ENCODE measurements at regions not wholly inside any gene's neighbourhood (a gene's known extent, or its start where the extent isn't known, plus 50 kb on each side); places are given as distances from the start of the nearest gene placed in this dataset.

- H3K27me3 ChIP-seq (ENCODE audit: insufficient read depth, low read length) = no peaks in the 10 kb centered on the region
- WGBS = 87% methylated on average over 5 of the region's 7 CpGs
- no peak overlapping the region for H3K9ac ChIP-seq (ENCODE audit: low read depth, low read length)
- H3K36me3 ChIP-seq (ENCODE audit: insufficient read depth, low read length) = no peaks in the 10 kb centered on the region
- H3K9me3 ChIP-seq (ENCODE audit: insufficient read depth, low read depth, low read length) = no peaks in the 10 kb centered on the region
- H3K4me1 ChIP-seq (ENCODE audit: insufficient read depth, low read length) = peaks cover 29% of the 10 kb centered on the region
- no peak overlapping the region for H3K4me3 ChIP-seq (ENCODE audit: low read length)
- H3K27ac ChIP-seq (ENCODE audit: low read depth, low read length) = no peak overlapping the region
These were observed 52.5 kb upstream of the PLEKHG7 start for GRCh38 chr12:92650228-92650822.

GRCh38 chr12:92649511-92650227 lies 53.1 kb upstream of the PLEKHG7 start:
- Histone ChIP-seq H3K27me3 (ENCODE audit: insufficient read depth, low read length) (no peaks in the 10 kb centered on the region), H3K9me3 (ENCODE audit: insufficient read depth, low read depth, low read length) (no peaks in the 10 kb centered on the region), H3K36me3 (ENCODE audit: insufficient read depth, low read length) (no peaks in the 10 kb centered on the region), H3K9ac (ENCODE audit: low read depth, low read length) (no peak overlapping the region), H3K4me1 (ENCODE audit: insufficient read depth, low read length) (peaks cover 29% of the 10 kb centered on the region), H3K4me3 (ENCODE audit: low read length) (no peak overlapping the region), H3K27ac (ENCODE audit: low read depth, low read length) (no peak overlapping the region)
- WGBS = 67% methylated on average over 10 of the region's 11 CpGs

GRCh38 chr12:92648242-92649031 lies 54.4 kb upstream of the PLEKHG7 start:
- H3K27ac ChIP-seq (ENCODE audit: low read depth, low read length) = no peak overlapping the region
- no peaks in the 10 kb centered on the region for H3K9me3 ChIP-seq (ENCODE audit: insufficient read depth, low read depth, low read length)
- H3K4me1 ChIP-seq (ENCODE audit: insufficient read depth, low read length) = peaks cover 29% of the 10 kb centered on the region
- H3K9ac ChIP-seq (ENCODE audit: low read depth, low read length) = no peak overlapping the region
- H3K4me3 ChIP-seq (ENCODE audit: low read length) = no peak overlapping the region
- no peaks in the 10 kb centered on the region for H3K27me3 ChIP-seq (ENCODE audit: insufficient read depth, low read length)
- 71% methylated on average over 6 of the region's 6 CpGs for WGBS
- no peaks in the 10 kb centered on the region for H3K36me3 ChIP-seq (ENCODE audit: insufficient read depth, low read length)

GRCh38 chr12:92641291-92641690 lies 61.5 kb upstream of the PLEKHG7 start:
- Histone ChIP-seq H3K9ac (ENCODE audit: low read depth, low read length) (no peak overlapping the region), H3K27ac (ENCODE audit: low read depth, low read length) (no peak overlapping the region), H3K27me3 (ENCODE audit: insufficient read depth, low read length) (no peaks in the 10 kb centered on the region), H3K4me3 (ENCODE audit: low read length) (no peak overlapping the region), H3K36me3 (ENCODE audit: insufficient read depth, low read length) (no peaks in the 10 kb centered on the region), H3K4me1 (ENCODE audit: insufficient read depth, low read length) (0 out of 2 replicates have a peak, but pooled peaks cover 4% of the 10 kb centered on the region), H3K9me3 (ENCODE audit: insufficient read depth, low read depth, low read length) (no peaks in the 10 kb centered on the region)
- no CpG with 5 or more reads among the region's 1 CpG for WGBS

GRCh38 chr12:92640691-92641090 lies 62.1 kb upstream of the PLEKHG7 start:
- Histone ChIP-seq H3K27me3 (ENCODE audit: insufficient read depth, low read length) (no peaks in the 10 kb centered on the region), H3K36me3 (ENCODE audit: insufficient read depth, low read length) (no peaks in the 10 kb centered on the region), H3K4me1 (ENCODE audit: insufficient read depth, low read length) (0 out of 2 replicates have a peak, but pooled peaks cover 4% of the 10 kb centered on the region), H3K4me3 (ENCODE audit: low read length) (no peak overlapping the region), H3K27ac (ENCODE audit: low read depth, low read length) (no peak overlapping the region), H3K9me3 (ENCODE audit: insufficient read depth, low read depth, low read length) (no peaks in the 10 kb centered on the region), H3K9ac (ENCODE audit: low read depth, low read length) (no peak overlapping the region)

- H3K9me3 ChIP-seq (ENCODE audit: insufficient read depth, low read depth, low read length) = no peaks in the 10 kb centered on the region
- no peak overlapping the region for H3K27ac ChIP-seq (ENCODE audit: low read depth, low read length)
- no peaks in the 10 kb centered on the region for H3K27me3 ChIP-seq (ENCODE audit: insufficient read depth, low read length)
- H3K4me3 ChIP-seq (ENCODE audit: low read length) = no peak overlapping the region
- 0 out of 2 replicates have a peak, but pooled peaks cover 4% of the 10 kb centered on the region for H3K4me1 ChIP-seq (ENCODE audit: insufficient read depth, low read length)
- H3K9ac ChIP-seq (ENCODE audit: low read depth, low read length) = no peak overlapping the region
- H3K36me3 ChIP-seq (ENCODE audit: insufficient read depth, low read length) = no peaks in the 10 kb centered on the region
These were observed 63.8 kb upstream of the PLEKHG7 start for GRCh38 chr12:92639017-92639416.

- no peaks in the 10 kb centered on the region for H3K9me3 ChIP-seq (ENCODE audit: insufficient read depth, low read depth, low read length)
- H3K4me1 ChIP-seq (ENCODE audit: insufficient read depth, low read length) = 0 out of 2 replicates have a peak, but pooled peaks cover 4% of the 10 kb centered on the region
- H3K27ac ChIP-seq (ENCODE audit: low read depth, low read length) = no peak overlapping the region
- H3K9ac ChIP-seq (ENCODE audit: low read depth, low read length) = no peak overlapping the region
- no peaks in the 10 kb centered on the region for H3K36me3 ChIP-seq (ENCODE audit: insufficient read depth, low read length)
- no peaks in the 10 kb centered on the region for H3K27me3 ChIP-seq (ENCODE audit: insufficient read depth, low read length)
- 92% methylated on average over 2 of the region's 2 CpGs for whole genome bisulfite sequencing
- H3K4me3 ChIP-seq (ENCODE audit: low read length) = no peak overlapping the region
These were observed 68.1 kb upstream of the PLEKHG7 start for GRCh38 chr12:92634730-92635129.

- H3K4me1 ChIP-seq (ENCODE audit: insufficient read depth, low read length) = 0 out of 2 replicates have a peak, but pooled peaks cover 4% of the 10 kb centered on the region
- H3K36me3 ChIP-seq (ENCODE audit: insufficient read depth, low read length) = no peaks in the 10 kb centered on the region
- no peak overlapping the region for H3K9ac ChIP-seq (ENCODE audit: low read depth, low read length)
- no peaks in the 10 kb centered on the region for H3K9me3 ChIP-seq (ENCODE audit: insufficient read depth, low read depth, low read length)
- H3K27me3 ChIP-seq (ENCODE audit: insufficient read depth, low read length) = no peaks in the 10 kb centered on the region
- H3K4me3 ChIP-seq (ENCODE audit: low read length) = no peak overlapping the region
- WGBS = 91% methylated on average over 6 of the region's 6 CpGs
- H3K27ac ChIP-seq (ENCODE audit: low read depth, low read length) = no peak overlapping the region
These were observed 68.6 kb upstream of the PLEKHG7 start for GRCh38 chr12:92634202-92634601.

- no peak overlapping the region for H3K9ac ChIP-seq (ENCODE audit: low read depth, low read length)
- H3K4me1 ChIP-seq (ENCODE audit: insufficient read depth, low read length) = no peaks in the 10 kb centered on the region
- H3K27ac ChIP-seq (ENCODE audit: low read depth, low read length) = no peak overlapping the region
- H3K9me3 ChIP-seq (ENCODE audit: insufficient read depth, low read depth, low read length) = no peaks in the 10 kb centered on the region
- no peak overlapping the region for H3K4me3 ChIP-seq (ENCODE audit: low read length)
- H3K27me3 ChIP-seq (ENCODE audit: insufficient read depth, low read length) = no peaks in the 10 kb centered on the region
- WGBS = 91% methylated on average over 4 of the region's 6 CpGs
- no peaks in the 10 kb centered on the region for H3K36me3 ChIP-seq (ENCODE audit: insufficient read depth, low read length)
These were observed 71.8 kb upstream of the PLEKHG7 start for GRCh38 chr12:92630968-92631367.

- Histone ChIP-seq H3K27me3 (ENCODE audit: insufficient read depth, low read length) (no peaks in the 10 kb centered on the region), H3K4me3 (ENCODE audit: low read length) (no peak overlapping the region), H3K36me3 (ENCODE audit: insufficient read depth, low read length) (no peaks in the 10 kb centered on the region), H3K9me3 (ENCODE audit: insufficient read depth, low read depth, low read length) (no peaks in the 10 kb centered on the region), H3K4me1 (ENCODE audit: insufficient read depth, low read length) (no peaks in the 10 kb centered on the region), H3K9ac (ENCODE audit: low read depth, low read length) (no peak overlapping the region), H3K27ac (ENCODE audit: low read depth, low read length) (no peak overlapping the region)
- WGBS = 85% methylated on average over 9 of the region's 9 CpGs
These were observed 73.3 kb upstream of the PLEKHG7 start for GRCh38 chr12:92629349-92630065.

GRCh38 chr12:92628476-92628875 lies 74.3 kb upstream of the PLEKHG7 start:
- Histone ChIP-seq H3K9ac (ENCODE audit: low read depth, low read length) (no peak overlapping the region), H3K27ac (ENCODE audit: low read depth, low read length) (no peak overlapping the region), H3K36me3 (ENCODE audit: insufficient read depth, low read length) (no peaks in the 10 kb centered on the region), H3K27me3 (ENCODE audit: insufficient read depth, low read length) (no peaks in the 10 kb centered on the region), H3K4me3 (ENCODE audit: low read length) (no peak overlapping the region), H3K9me3 (ENCODE audit: insufficient read depth, low read depth, low read length) (no peaks in the 10 kb centered on the region), H3K4me1 (ENCODE audit: insufficient read depth, low read length) (no peaks in the 10 kb centered on the region)
- 95% methylated on average over 2 of the region's 2 CpGs for WGBS

Measured in HUES64 (cell line).